ENCODE measurements at regions not wholly inside any gene's neighbourhood (a gene's known extent, or its start where the extent isn't known, plus 50 kb on each side); places are given as distances from the start of the nearest gene placed in this dataset.
A peak's percentile ranks its signal among the peaks of the same experiment; 100 is the strongest.

DNA sequence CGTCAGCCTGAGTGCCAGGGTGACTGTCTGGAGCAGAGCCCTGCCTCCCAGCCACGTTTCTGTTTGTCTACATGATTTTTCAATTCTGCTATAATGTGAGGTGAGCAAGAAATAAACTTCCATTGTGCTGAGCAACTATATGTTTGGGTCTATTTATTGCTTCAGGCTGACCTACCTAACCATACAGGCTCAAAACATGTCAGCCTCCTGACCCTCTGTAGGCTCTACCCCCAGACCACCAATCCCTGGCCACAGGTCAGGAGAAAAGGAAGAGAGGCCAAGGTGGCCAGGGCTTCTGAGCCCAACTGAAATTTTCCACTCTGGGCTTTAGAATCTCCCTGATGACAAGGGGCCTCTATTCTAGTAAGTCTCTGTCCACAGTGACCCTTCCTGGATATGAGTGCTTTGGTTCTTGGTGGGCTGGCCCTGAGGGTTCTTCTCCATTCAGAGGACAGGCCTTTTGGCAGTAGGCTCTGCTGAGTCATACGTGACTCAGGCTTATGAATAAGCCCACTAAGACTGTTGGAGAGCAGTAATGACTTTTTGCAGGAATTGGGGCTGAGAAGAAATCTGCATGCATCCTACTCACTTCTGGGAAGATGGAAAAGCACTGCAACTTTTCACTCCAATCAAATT, 117.2 kb upstream of the TBCA start:
- no peak overlapping the region for H3K27ac ChIP-seq (ENCODE audit: insufficient read depth, low read length, poor library complexity, severe bottlenecking)
- H3K27me3 ChIP-seq (ENCODE audit: control insufficient read depth, insufficient read depth, low read length), result no peaks in the 10 kb centered on the region
- Mint-ChIP-seq H3K27me3 (peaks cover 19% of the 10 kb centered on the region), H3K9me3 (no peaks in the 10 kb centered on the region), H3K27ac (no peak overlapping the region), H3K36me3 (no peaks in the 10 kb centered on the region), H3K4me3 (no peak overlapping the region), H3K4me1 (no peaks in the 10 kb centered on the region)
- ATAC-seq (ENCODE audit: low read depth in 2 of 2) (no peak), DNase-seq (no peak)
- H3K36me3 ChIP-seq (ENCODE audit: control insufficient read depth, insufficient read depth, low read length), result no peaks in the 10 kb centered on the region
- no peaks in the 10 kb centered on the region for H3K4me1 ChIP-seq (ENCODE audit: control insufficient read depth, insufficient read depth, low read length, poor library complexity, severe bottlenecking)
- H3K9me3 ChIP-seq (ENCODE audit: control insufficient read depth in 2 of 2, low read length in 2 of 2), result no peaks in the 10 kb centered on the region
- H3K4me3 ChIP-seq (ENCODE audit: low read depth, low read length), result no peak overlapping the region

DNA sequence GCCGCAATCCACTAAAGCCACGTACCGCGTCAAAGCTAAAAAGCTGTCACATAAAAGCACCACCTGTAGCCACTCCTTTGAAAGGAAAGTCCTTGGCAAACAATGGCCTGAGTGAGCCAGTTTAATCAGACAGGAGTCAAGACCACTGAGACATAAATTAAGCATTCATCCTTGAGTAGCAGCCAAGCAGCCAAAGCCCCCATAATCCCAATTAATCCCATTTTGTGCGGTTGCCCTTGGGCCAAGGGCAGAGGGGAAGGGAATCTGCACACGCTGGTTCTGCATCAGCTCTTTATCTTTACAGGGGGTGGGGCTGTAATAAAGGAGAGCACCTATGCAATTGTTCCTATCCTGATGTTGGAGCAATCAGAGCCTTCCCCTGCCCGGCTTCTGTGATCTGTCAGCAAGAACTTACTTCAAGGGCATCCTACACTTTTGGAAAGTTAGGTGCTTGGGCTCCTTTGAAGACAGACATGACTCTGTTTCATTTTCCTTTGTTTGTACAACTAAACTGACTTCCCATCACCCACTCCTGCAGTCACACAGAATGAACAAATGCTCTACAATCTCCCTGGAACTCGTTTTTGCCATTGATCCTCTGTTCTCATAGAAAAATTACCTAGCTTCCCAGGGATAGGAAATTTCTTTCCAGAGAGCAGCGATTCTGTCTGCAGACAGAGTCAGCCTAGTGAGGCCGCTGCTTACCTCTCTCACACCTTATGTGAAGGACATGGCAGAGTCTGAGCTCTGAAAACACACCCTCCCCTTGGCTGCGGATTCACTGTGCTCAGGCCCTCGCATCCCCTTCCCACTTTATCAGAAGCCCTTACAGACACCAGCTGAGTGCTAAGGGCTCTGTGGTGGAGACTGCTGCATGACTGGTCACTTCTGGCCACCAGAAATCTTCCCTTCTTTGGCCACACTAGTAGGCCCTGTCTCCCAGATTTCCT, 116.2 kb upstream of the TBCA start:
- Histone ChIP-seq H3K4me3 (ENCODE audit: low read depth, low read length) (no peak overlapping the region), H3K27ac (ENCODE audit: insufficient read depth, low read length, poor library complexity, severe bottlenecking) (no peak overlapping the region), H3K36me3 (ENCODE audit: control insufficient read depth, insufficient read depth, low read length) (no peaks in the 10 kb centered on the region), H3K9me3 (ENCODE audit: control insufficient read depth in 2 of 2, low read length in 2 of 2) (no peaks in the 10 kb centered on the region), H3K4me1 (ENCODE audit: control insufficient read depth, insufficient read depth, low read length, poor library complexity, severe bottlenecking) (no peaks in the 10 kb centered on the region), H3K27me3 (ENCODE audit: control insufficient read depth, insufficient read depth, low read length) (no peaks in the 10 kb centered on the region)
- no peaks in the 10 kb centered on the region for H3K4me1 Mint-ChIP-seq
- DNase-seq (no peak), ATAC-seq (ENCODE audit: low read depth in 2 of 2) (no peak)
- H3K9me3 Mint-ChIP-seq, result no peaks in the 10 kb centered on the region
- peaks cover 19% of the 10 kb centered on the region for H3K27me3 Mint-ChIP-seq
- no peaks in the 10 kb centered on the region for H3K36me3 Mint-ChIP-seq
- H3K4me3 Mint-ChIP-seq, result no peak overlapping the region
- H3K27ac Mint-ChIP-seq, result no peak overlapping the region

DNA sequence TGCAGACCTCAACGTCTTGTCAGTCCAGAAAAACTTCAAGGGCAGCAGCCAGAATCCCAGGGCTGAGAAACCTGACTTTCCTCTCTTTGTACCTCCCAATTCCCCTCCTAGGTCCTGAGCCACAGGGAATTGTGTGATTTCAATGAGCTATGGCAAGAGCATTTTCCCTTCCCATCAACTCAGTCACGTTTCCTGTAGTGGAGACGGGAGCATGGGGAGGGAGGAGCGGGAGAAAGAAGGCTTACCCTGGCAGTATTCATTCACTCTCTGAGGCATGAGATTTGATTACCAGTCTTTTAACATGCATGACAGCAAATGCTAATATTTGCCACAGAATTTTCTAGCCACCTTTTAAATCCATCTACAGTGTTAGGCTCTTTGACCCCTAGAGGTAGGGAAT, 109.4 kb upstream of the TBCA start:
- no peaks in the 10 kb centered on the region for H3K27me3 ChIP-seq (ENCODE audit: control insufficient read depth, insufficient read depth, low read length)
- no peaks in the 10 kb centered on the region for H3K9me3 ChIP-seq (ENCODE audit: control insufficient read depth in 2 of 2, low read length in 2 of 2)
- no peak overlapping the region for H3K4me3 ChIP-seq (ENCODE audit: low read depth, low read length)
- no peaks in the 10 kb centered on the region for H3K36me3 Mint-ChIP-seq
- peaks cover 0 to 3% (median 0%) of the 10 kb centered on the region in 7 donors for H3K9me3 Mint-ChIP-seq
- no peak overlapping the region for H3K27ac ChIP-seq (ENCODE audit: insufficient read depth, low read length, poor library complexity, severe bottlenecking)
- H3K4me1 ChIP-seq (ENCODE audit: control insufficient read depth, insufficient read depth, low read length, poor library complexity, severe bottlenecking), result no peaks in the 10 kb centered on the region
- no peaks in the 10 kb centered on the region for H3K36me3 ChIP-seq (ENCODE audit: control insufficient read depth, insufficient read depth, low read length)
- H3K4me1 Mint-ChIP-seq, result no peaks in the 10 kb centered on the region
- DNase-seq (no peak), ATAC-seq (ENCODE audit: low read depth in 2 of 2) (no peak)
- H3K27me3 Mint-ChIP-seq, result peaks cover 23% of the 10 kb centered on the region
- H3K4me3 Mint-ChIP-seq, result no peak overlapping the region
- H3K27ac Mint-ChIP-seq, result no peak overlapping the region

DNA sequence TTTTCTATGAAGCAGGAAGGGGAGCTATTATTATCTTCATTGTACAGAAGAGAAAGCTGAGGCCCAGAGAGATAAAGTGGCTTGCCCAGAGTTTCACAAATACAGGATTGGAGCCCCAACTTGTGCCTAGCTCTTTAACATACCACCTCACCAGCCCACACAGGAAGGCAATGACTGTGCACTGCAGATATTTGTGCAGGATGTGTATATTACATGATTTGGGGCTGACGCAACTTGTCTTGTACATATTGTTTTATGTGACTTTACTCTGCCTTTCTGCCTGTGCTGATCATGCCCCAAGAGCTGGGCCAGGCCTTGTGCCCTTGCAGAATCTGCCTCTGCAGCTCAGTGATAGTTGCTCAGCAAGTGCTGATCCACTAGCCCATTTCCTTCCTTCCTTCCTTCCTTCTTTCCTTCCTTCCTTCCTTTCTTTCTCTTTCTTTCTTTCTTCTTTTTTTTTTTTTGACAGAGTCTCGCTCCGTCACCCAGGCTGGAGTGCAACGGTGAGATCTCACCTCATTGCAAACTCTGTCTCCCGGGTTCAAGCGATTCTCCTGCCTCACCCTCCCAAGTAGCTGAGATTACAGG, 106.6 kb upstream of the TBCA start:
- Histone ChIP-seq H3K36me3 (ENCODE audit: control insufficient read depth, insufficient read depth, low read length) (no peaks in the 10 kb centered on the region), H3K27me3 (ENCODE audit: control insufficient read depth, insufficient read depth, low read length) (no peaks in the 10 kb centered on the region), H3K4me1 (ENCODE audit: control insufficient read depth, insufficient read depth, low read length, poor library complexity, severe bottlenecking) (no peaks in the 10 kb centered on the region), H3K4me3 (ENCODE audit: low read depth, low read length) (no peak overlapping the region), H3K9me3 (ENCODE audit: control insufficient read depth in 2 of 2, low read length in 2 of 2) (no peaks in the 10 kb centered on the region), H3K27ac (ENCODE audit: insufficient read depth, low read length, poor library complexity, severe bottlenecking) (no peak overlapping the region)
- ATAC-seq (ENCODE audit: low read depth in 2 of 2) (no peak), DNase-seq (peak in 1 of 3 donors; percentile 40)
- Mint-ChIP-seq H3K9me3 (peaks cover 0 to 3% (median 0%) of the 10 kb centered on the region in 7 donors), H3K4me1 (no peaks in the 10 kb centered on the region), H3K36me3 (no peaks in the 10 kb centered on the region), H3K27me3 (peaks cover 23% of the 10 kb centered on the region), H3K4me3 (no peak overlapping the region), H3K27ac (peak overlapping the region in 1 of 3 donors; percentile 66)

DNA sequence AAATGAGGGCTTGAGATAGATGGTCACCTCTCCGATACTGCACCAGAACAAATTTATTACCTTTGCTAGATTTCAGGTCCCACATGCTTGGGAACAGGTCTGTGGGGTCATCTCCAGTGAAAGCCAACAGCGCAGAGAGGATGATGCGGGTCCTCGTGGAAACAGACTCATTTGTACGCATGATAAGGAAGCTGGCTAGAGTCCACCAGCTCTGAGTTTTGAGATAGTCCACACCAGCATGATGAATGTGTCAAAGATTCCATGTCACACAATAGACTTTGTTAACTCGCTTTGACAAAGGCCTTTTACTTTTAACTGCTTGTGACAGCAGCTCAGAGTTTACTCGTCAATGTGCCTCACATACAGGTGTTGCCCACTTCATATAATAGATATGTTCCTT, 105.4 kb upstream of the TBCA start:
- DNase-seq (no peak), ATAC-seq (ENCODE audit: low read depth in 2 of 2) (no peak)
- H3K36me3 ChIP-seq (ENCODE audit: control insufficient read depth, insufficient read depth, low read length), result no peaks in the 10 kb centered on the region
- no peaks in the 10 kb centered on the region for H3K27me3 ChIP-seq (ENCODE audit: control insufficient read depth, insufficient read depth, low read length)
- Mint-ChIP-seq H3K36me3 (no peaks in the 10 kb centered on the region), H3K27me3 (peaks cover 13% of the 10 kb centered on the region), H3K4me3 (no peak overlapping the region), H3K9me3 (peaks cover 0 to 3% (median 0%) of the 10 kb centered on the region in 7 donors), H3K27ac (peak overlapping the region in 1 of 3 donors; percentile 71), H3K4me1 (no peaks in the 10 kb centered on the region)
- no peaks in the 10 kb centered on the region for H3K4me1 ChIP-seq (ENCODE audit: control insufficient read depth, insufficient read depth, low read length, poor library complexity, severe bottlenecking)
- no peak overlapping the region for H3K4me3 ChIP-seq (ENCODE audit: low read depth, low read length)
- no peaks in the 10 kb centered on the region for H3K9me3 ChIP-seq (ENCODE audit: control insufficient read depth in 2 of 2, low read length in 2 of 2)
- H3K27ac ChIP-seq (ENCODE audit: insufficient read depth, low read length, poor library complexity, severe bottlenecking), result no peak overlapping the region

DNA sequence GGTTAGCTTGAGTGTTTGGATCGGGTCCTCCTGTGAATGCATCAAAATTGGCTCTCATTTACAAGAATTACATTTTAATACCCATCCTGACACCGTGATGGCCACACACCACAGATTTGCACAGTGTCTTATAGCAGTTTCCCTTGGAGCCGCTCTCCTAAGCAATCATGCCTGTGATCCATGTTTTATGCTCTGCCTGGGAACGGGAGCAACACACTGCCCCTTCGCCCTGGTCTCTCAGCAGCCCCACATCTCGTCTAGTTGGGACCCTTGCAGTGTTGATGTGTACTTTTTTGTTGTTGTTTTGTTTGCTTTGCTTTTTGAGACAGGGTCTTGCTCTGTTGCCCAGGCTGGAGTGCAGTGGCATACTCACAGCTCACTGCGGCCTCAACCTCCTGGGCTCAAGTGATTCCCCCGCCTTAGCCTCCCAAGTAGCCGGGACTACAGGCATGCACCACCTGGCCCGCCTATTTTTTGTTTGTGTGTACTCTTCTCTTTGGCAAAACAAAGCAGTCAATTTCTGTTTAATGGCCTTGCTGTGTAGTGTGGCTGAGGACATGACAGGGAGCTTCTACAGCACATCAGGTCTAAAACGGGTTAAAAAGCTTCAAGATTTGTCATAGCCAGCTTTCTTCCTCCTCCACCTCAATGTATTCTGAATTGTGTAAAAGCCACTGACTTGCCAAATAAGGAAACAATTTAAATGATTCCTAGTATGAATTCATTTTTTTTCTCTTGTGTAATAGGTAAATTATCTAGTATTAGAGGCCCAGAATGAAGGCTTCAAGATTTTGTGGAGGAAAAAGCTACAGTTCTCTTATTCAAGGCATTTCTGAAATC, 101.6 kb upstream of the TBCA start:
- Mint-ChIP-seq H3K36me3 (no peaks in the 10 kb centered on the region), H3K27me3 (peaks cover 9% of the 10 kb centered on the region), H3K27ac (no peak overlapping the region), H3K4me1 (no peaks in the 10 kb centered on the region), H3K4me3 (no peak overlapping the region), H3K9me3 (peaks cover 0 to 3% (median 0%) of the 10 kb centered on the region in 7 donors)
- H3K36me3 ChIP-seq (ENCODE audit: control insufficient read depth, insufficient read depth, low read length), result no peaks in the 10 kb centered on the region
- DNase-seq, result no peak
- no peak overlapping the region for H3K27ac ChIP-seq (ENCODE audit: insufficient read depth, low read length, poor library complexity, severe bottlenecking)
- no peaks in the 10 kb centered on the region for H3K4me1 ChIP-seq (ENCODE audit: control insufficient read depth, insufficient read depth, low read length, poor library complexity, severe bottlenecking)
- no peak for ATAC-seq (ENCODE audit: low read depth in 2 of 2)
- no peak overlapping the region for H3K4me3 ChIP-seq (ENCODE audit: low read depth, low read length)
- no peaks in the 10 kb centered on the region for H3K27me3 ChIP-seq (ENCODE audit: control insufficient read depth, insufficient read depth, low read length)
- H3K9me3 ChIP-seq (ENCODE audit: control insufficient read depth in 2 of 2, low read length in 2 of 2), result no peaks in the 10 kb centered on the region

DNA sequence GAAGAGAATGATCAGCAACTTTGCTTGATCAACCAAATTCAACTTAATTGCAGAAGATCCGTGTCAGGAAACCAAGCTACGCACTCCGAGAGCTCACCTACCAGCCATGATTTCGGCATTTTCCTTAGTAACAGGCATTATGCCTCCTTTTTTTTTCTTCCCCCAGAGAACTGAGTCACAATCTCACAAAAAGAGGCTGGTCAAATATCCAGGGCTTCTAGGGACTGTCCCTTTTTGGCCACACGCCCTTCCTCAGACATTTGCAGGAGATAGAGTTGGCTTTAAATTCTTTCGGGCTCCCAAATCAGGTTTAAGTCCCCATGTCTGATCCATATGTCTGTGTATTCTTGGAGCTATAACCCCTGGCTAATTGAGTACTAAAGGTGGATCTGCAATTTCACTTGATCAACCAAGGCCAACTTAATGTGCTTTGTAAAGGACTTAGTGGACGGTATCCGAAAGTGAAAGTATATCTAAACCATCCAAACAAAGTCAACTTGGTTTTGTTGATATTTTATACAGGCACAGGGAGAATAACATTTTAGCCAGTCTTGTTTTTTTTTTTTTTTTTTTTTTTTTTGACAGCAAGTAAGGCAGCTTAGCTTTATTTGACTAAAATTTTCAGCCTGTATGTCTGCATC, 100.8 kb upstream of the TBCA start:
- peaks cover 0 to 3% (median 0%) of the 10 kb centered on the region in 7 donors for H3K9me3 Mint-ChIP-seq
- DNase-seq, result no peak
- H3K4me3 Mint-ChIP-seq, result no peak overlapping the region
- Histone ChIP-seq H3K27me3 (ENCODE audit: control insufficient read depth, insufficient read depth, low read length) (no peaks in the 10 kb centered on the region), H3K36me3 (ENCODE audit: control insufficient read depth, insufficient read depth, low read length) (no peaks in the 10 kb centered on the region), H3K4me1 (ENCODE audit: control insufficient read depth, insufficient read depth, low read length, poor library complexity, severe bottlenecking) (no peaks in the 10 kb centered on the region), H3K27ac (ENCODE audit: insufficient read depth, low read length, poor library complexity, severe bottlenecking) (no peak overlapping the region), H3K4me3 (ENCODE audit: low read depth, low read length) (no peak overlapping the region), H3K9me3 (ENCODE audit: control insufficient read depth in 2 of 2, low read length in 2 of 2) (no peaks in the 10 kb centered on the region)
- no peak for ATAC-seq (ENCODE audit: low read depth in 2 of 2)
- no peaks in the 10 kb centered on the region for H3K36me3 Mint-ChIP-seq
- no peaks in the 10 kb centered on the region for H3K4me1 Mint-ChIP-seq
- peaks cover 12% of the 10 kb centered on the region for H3K27me3 Mint-ChIP-seq
- no peak overlapping the region for H3K27ac Mint-ChIP-seq
